ENCODE measurements at regions not wholly inside any gene's neighbourhood (a gene's known extent, or its start where the extent isn't known, plus 50 kb on each side); places are given as distances from the start of the nearest gene placed in this dataset.

DNA sequence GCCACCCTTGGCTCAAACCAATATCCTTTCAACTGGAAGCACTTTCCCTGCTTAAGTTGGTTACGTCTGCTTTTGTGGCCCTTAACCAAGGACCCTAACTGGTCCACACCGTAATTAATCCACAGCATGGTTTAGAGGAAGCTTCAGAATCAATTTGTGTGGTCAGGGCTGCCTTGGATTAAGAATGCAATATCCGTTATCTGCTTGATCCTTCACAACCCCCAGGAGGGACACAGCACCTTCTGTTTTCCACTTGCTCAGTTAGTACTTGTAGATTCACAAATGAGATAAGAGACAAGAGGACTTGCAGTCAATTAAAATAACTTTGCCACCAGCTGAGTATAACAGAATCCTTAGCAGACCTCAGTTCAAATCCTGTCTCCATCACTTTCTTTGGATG is 56.9 kb upstream of the LRP8 start:
- no peak overlapping the region for H2AK9ac ChIP-seq (replicated peaks; ENCODE audit: low read depth, low read length, poor library complexity)
- no CpG with 5 or more reads among the region's 3 CpGs for WGBS, 2 experiments (ENCODE audit: extremely low coverage in 2 of 2, insufficient read length in 1 of 2)
- no peaks in the 10 kb centered on the region for H4K20me1 ChIP-seq (ENCODE audit: insufficient read depth, low read length)
- H3K4me3 ChIP-seq (ENCODE audit: insufficient read depth, low read depth, low read length) = no peak overlapping the region
- H3K4me1 ChIP-seq (ENCODE audit: control insufficient read depth, insufficient read depth, low read length) = peaks cover 2% of the 10 kb centered on the region
- no peak for TF ChIP-seq MAZ (IDR thresholded peaks at IDR 0.05; ENCODE audit: borderline replicate concordance, low read depth, low read length)
- no peak for TF ChIP-seq CHD1 (IDR thresholded peaks at IDR 0.05; ENCODE audit: low read depth, low read length)
- no peak for TF ChIP-seq NFE2L2 (IDR thresholded peaks at IDR 0.05; ENCODE audit: low read depth, low read length)
- TF ChIP-seq, protein P1, sequence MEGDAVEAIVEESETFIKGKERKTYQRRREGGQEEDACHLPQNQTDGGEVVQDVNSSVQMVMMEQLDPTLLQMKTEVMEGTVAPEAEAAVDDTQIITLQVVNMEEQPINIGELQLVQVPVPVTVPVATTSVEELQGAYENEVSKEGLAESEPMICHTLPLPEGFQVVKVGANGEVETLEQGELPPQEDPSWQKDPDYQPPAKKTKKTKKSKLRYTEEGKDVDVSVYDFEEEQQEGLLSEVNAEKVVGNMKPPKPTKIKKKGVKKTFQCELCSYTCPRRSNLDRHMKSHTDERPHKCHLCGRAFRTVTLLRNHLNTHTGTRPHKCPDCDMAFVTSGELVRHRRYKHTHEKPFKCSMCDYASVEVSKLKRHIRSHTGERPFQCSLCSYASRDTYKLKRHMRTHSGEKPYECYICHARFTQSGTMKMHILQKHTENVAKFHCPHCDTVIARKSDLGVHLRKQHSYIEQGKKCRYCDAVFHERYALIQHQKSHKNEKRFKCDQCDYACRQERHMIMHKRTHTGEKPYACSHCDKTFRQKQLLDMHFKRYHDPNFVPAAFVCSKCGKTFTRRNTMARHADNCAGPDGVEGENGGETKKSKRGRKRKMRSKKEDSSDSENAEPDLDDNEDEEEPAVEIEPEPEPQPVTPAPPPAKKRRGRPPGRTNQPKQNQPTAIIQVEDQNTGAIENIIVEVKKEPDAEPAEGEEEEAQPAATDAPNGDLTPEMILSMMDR (conservative IDR thresholded peaks at IDR 0.05; ENCODE audit: low read depth, low read length) = no peak
- no peak for TF ChIP-seq BHLHE40 (IDR thresholded peaks at IDR 0.05; ENCODE audit: low read depth, low read length)
- TF ChIP-seq, protein P2, sequence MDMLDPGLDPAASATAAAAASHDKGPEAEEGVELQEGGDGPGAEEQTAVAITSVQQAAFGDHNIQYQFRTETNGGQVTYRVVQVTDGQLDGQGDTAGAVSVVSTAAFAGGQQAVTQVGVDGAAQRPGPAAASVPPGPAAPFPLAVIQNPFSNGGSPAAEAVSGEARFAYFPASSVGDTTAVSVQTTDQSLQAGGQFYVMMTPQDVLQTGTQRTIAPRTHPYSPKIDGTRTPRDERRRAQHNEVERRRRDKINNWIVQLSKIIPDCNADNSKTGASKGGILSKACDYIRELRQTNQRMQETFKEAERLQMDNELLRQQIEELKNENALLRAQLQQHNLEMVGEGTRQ (IDR thresholded peaks at IDR 0.05; ENCODE audit: low read depth, low read length) = no peak
- TF ChIP-seq RAD21 (IDR thresholded peaks at IDR 0.05; ENCODE audit: low read length) = no peak
- no peak for TF ChIP-seq CEBPB (IDR thresholded peaks at IDR 0.05; ENCODE audit: low read depth, low read length)
- TF ChIP-seq ELK1 (IDR thresholded peaks at IDR 0.05; ENCODE audit: borderline replicate concordance, low read depth, low read length) = no peak
- no peak for TF ChIP-seq MAFK (IDR thresholded peaks at IDR 0.05; ENCODE audit: low read depth, low read length)
- TF ChIP-seq MXI1 (IDR thresholded peaks at IDR 0.05; ENCODE audit: borderline replicate concordance, low read depth, low read length) = no peak
- TF ChIP-seq RCOR1 (IDR thresholded peaks at IDR 0.05; ENCODE audit: insufficient replicate concordance, low read length) = no peak
- TF ChIP-seq RFX5 (IDR thresholded peaks at IDR 0.05; ENCODE audit: low read depth, low read length) = no peak
- TF ChIP-seq FOS (IDR thresholded peaks at IDR 0.05; ENCODE audit: low read depth, low read length) = no peak
- no peak for TF ChIP-seq SMC3 (IDR thresholded peaks at IDR 0.05; ENCODE audit: low read depth, low read length)
- no peak for TF ChIP-seq POLR2A (IDR thresholded peaks at IDR 0.05; ENCODE audit: low read depth, low read length)
- dilution Hi-C loops (cut with HindIII; ENCODE audit: low sequenced_read_pairs, unreplicated experiment) = no loop called here
- no peak overlapping the region for H4K8ac ChIP-seq (ENCODE audit: low read depth in 2 of 2, low read length in 2 of 2)
- no peak overlapping the region for H2BK15ac ChIP-seq (ENCODE audit: low read depth, low read length)
- peaks cover 3% of the 10 kb centered on the region for H3K9me3 ChIP-seq (ENCODE audit: control insufficient read depth, insufficient read depth, low read length)
- H3K56ac ChIP-seq (ENCODE audit: extremely low read depth, insufficient read depth, low read length) = no peak overlapping the region
- H4K91ac ChIP-seq (ENCODE audit: insufficient read depth, low read depth, low read length) = no peak overlapping the region
- ChIA-PET POLR2A (ENCODE audit: unreplicated experiment) (no interaction called here), CTCF (no interaction called here)
- no peak for ATAC-seq (ENCODE audit: low read depth)
- H2BK5ac ChIP-seq (ENCODE audit: low read depth, low read length, poor library complexity, severe bottlenecking) = no peak overlapping the region
- in situ Hi-C loops (cut with MboI; ENCODE audit: low sequenced_read_pairs) = no loop called here
- BruUV-seq (replicated peaks) = no TSS peak
- DNase-seq = no peak
- no peak overlapping the region for H3K23ac ChIP-seq (ENCODE audit: low read depth, low read length)
- no peak overlapping the region for H2AFZ ChIP-seq (replicated peaks; ENCODE audit: low read length, poor library complexity)
- peaks cover 37% of the 10 kb centered on the region for H3K27me3 ChIP-seq (ENCODE audit: control insufficient read depth, insufficient read depth, low read length)
- H3K79me1 ChIP-seq (ENCODE audit: low read depth in 1 of 2, low read length in 2 of 2) = no peaks in the 10 kb centered on the region
- H2AK5ac ChIP-seq (ENCODE audit: low read depth, low read length) = no peak overlapping the region
- H3K4me2 ChIP-seq (ENCODE audit: low read depth, low read length) = no peak overlapping the region
- no peak overlapping the region for H4K5ac ChIP-seq (ENCODE audit: low read depth, low read length)
- no peak overlapping the region for H3K9ac ChIP-seq (ENCODE audit: low read depth, low read length)
- no peak overlapping the region for H3K4ac ChIP-seq (ENCODE audit: low read depth, low read length)
- no peak overlapping the region for H2BK20ac ChIP-seq (ENCODE audit: low read depth, low read length)
- intact Hi-C loops (cut with micrococcal nuclease) = no loop called here
- H3K14ac ChIP-seq (replicated peaks; ENCODE audit: low read depth, low read length) = no peak overlapping the region
- no peak overlapping the region for H3K27ac ChIP-seq (ENCODE audit: insufficient read depth, low read length)
- H3K9me1 ChIP-seq (ENCODE audit: insufficient read depth, low read length) = peaks cover 3% of the 10 kb centered on the region; the same call in 1 of the 2 replicates
- no peak overlapping the region for H3K18ac ChIP-seq (ENCODE audit: low read depth, low read length)
- H3K36me3 ChIP-seq (ENCODE audit: control insufficient read depth, insufficient read depth, low read length) = no peaks in the 10 kb centered on the region
- no peak overlapping the region for H2BK120ac ChIP-seq (ENCODE audit: low read depth, low read length)

All from IMR-90 (cell line).